Urothelium cell line (cell line): ENCODE measurements at regions not wholly inside any gene's neighbourhood (a gene's known extent, or its start where the extent isn't known, plus 50 kb on each side); places are given as distances from the start of the nearest gene placed in this dataset.
"Not testable (repeated sequence)": the region's sequence is repeated elsewhere in the genome, so short reads cannot be mapped to it uniquely, and the experiment has no call there.

Experiments
- DNase-seq: peaks from one replicate; pipeline ENCODE4 v3.0.0; 2011; ENCODE audit warnings: low spot score, mixed read lengths
- FAIRE-seq: peaks from 2 replicates; lab custom pipeline; 2011; peaks lifted over from hg19 to GRCh38; lab: Jason Lieb, UNC

- FAIRE-seq = no peak
Measured at GRCh38 chr18:56489893-56490292, 148.5 kb downstream of the TXNL1 start.

DNA sequence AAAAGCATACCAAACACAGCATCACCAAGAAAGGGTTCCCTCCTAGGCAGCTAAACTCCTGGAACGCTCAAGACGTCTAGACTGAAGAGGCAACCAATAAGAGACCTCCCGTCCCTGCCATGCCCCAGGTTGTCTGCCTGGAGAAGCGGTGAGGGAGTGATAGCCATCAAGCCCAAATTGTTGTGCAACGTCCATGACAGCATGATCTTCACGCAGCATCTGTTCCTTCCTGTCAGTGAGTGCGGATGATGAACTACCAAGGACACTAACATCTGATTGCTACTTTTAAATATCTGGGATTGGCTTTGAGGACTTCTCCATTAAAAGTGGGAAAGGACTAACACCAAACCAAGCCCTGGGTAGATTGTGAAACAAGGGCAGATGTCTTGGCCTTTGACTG, 149.7 kb downstream of the TXNL1 start:
- FAIRE-seq (no peak), DNase-seq (no peak)

More at GRCh38 chr18:56489893-56490292, 148.5 kb downstream of the TXNL1 start:
- DNase-seq = no peak

GRCh38 chr18:56487801-56488200, 150.6 kb downstream of the TXNL1 start:
- no peak for FAIRE-seq

GRCh38 chr18:56483386-56483785, 155.0 kb downstream of the TXNL1 start:
- DNase-seq (no peak), FAIRE-seq (no peak)

More at GRCh38 chr18:56487801-56488200, 150.6 kb downstream of the TXNL1 start:
- no peak for DNase-seq

DNA sequence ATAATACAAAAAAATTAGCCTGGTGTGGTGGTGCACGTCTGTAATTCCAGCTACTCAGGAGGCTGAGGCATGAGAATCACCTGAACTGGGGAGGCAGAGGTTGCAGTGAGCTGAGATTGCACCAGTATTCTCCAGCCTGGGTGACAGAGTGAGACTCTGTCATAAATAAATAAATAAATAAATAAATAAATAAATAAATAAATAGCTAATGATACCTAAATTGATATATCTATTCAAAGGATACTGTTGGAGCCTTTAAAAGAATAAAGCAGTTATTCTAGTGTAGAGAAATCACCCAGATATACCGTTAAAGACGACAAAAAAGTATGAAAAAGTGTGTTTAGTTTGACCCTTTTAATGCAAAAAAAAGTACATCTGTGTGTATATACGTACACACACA, 155.6 kb downstream of the TXNL1 start:
- not testable (repeated sequence) for DNase-seq, FAIRE-seq

DNA sequence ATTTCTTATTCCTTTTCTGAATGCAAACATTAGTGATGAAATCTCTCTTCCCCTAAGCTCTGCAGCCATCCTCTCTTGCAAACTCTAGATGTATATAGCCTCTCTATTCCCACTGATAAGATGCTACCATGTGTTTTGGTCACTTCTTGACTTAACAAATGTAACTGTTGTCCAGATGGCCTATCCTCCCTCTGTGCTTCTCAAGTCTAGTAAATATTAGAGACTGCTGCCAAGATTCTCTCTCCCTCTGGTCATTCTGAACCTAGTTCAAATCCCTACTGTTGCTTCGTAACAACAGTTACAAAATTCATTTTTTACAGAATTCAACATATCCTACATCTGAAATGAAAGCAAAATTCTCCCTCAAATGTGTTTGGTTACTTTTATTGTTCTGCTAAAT, 156.6 kb downstream of the TXNL1 start:
- DNase-seq = no peak
- no peak for FAIRE-seq

DNA sequence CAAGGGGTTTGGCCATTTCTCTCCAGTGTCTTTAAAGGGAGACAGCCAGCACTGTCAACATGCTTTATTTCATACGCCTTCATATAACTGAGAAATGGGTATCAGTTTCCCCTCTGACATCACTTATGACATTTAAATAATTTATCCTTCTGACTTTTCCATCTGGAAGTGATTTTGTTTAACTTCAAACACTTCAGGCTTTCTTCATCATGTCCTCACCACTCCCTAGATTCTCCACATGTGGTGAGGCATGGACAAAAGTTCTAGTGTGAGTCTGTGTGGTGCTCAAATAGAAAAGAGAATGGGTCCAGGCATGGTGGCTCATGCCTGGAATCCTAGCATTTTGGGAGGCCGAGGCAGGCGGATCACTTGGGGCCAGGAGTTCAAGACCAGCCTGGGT, 158.6 kb downstream of the TXNL1 start:
- no peak for DNase-seq
- FAIRE-seq = no peak

DNA sequence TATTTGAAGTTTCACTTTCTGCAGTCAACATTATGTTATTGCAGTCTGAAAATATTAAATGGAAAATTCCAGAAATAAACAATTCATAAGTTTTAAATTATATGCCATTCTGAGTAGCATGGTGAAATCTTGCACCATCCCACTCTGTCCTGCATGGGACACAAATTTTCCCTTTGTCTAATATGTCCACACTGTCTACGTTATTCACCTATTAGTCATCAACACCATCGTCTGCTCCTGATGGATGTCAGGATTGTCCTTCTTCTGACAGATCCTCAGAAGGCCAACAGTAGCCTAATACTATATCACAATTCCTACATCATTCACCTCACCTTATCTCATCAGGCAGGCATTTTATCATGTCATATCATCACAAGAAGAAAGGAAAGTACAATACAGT, 163.1 kb downstream of the TXNL1 start:
- peak; percentile 18 for DNase-seq
- no peak for FAIRE-seq

DNA sequence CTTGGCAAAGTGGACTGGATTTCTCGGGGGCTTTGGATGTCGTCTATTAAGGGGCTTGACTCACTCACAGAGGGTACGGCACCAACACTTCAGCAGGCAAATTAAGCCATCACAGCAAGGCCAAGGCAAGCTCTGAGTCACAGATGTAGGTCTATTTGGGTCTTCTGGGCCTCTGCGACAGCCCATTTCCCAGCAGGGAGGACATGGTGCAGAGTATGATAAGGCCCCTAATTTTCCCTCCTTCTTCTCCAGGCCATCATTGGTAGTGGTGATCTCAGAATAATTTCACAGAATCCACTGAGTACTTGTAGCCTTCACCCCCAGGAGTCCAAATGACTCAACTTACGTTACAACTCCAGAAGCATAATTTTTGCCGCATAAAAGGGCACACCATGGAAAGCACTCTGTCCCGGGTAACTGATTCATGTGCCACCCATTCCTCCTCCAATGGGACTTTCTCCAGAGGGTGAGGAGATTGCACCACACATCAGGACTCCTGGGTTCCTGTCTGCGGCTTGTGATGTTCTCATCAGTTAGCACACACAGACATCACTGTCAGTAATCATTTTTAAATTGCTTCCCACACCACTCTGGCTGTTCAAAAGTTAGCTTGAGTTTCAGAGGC, 164.9 kb downstream of the TXNL1 start:
- no peak for FAIRE-seq
- DNase-seq = no peak

DNA sequence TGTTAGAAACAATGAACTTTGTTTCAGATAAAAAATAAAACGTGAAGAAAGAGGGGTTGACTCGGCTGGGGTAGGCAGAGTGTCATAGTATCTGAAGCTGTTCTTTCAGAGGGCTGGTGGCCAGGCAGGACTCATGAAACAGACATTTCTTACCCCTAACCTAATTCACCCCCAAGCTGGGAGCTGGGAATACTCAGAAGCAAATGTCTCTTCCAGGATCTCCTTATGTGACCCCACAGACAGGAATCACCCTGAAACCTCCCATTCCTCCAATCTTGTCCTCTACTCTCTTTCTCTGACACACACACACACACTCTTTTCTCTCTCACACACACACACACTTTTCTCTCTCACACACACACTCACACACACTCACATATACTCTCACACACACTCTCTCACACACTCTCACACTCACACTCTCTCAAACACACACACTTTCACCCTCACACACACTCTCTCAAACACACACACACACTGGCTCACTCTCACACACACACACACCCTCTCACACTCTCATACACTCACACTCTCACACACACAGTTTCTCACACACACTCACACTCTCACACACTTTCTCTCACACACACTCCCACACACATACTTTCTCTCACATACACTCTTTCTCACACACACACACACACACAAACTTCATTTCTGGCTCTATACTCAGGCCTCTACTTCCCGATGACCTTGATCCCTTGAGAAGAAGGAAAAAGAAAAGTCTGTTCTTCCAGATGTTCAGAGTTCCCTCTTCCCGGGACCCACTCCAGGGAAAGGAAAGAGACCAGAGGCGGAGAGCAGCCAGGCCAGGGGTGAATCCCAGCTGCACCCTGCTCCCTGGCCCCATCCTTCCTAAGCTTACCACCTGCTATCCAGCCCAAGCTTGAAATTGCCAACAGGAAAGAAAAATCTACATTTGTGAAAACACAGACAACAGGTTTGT, 167.7 kb downstream of the TXNL1 start:
- FAIRE-seq = no peak
- no peak for DNase-seq

GRCh38 chr18:56469582-56469981, 168.8 kb downstream of the TXNL1 start:
- DNase-seq = no peak
- no peak for FAIRE-seq

- FAIRE-seq = no peak
Measured at GRCh38 chr18:56468396-56468795, 170.0 kb downstream of the TXNL1 start.

DNA sequence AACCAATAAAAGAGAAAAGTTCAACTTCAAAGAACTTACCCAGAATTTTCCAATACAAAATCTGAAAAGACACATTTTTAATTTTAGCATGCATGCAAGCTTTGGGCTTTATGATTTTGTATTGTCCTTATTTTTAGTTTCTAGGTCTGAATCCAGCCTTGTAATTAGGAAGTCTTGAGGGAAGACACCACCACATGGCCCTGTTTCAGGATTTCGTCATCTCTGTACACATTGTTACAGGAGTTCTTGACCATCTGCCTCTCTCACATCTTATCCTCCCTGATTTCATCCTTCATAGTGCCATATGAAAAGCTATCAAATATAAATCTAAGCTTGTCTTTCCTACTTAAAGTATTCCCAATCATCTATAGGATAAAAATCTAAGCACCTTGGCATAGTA, 176.1 kb downstream of the TXNL1 start:
- DNase-seq (no peak), FAIRE-seq (no peak)

More at GRCh38 chr18:56468396-56468795, 170.0 kb downstream of the TXNL1 start:
- no peak for DNase-seq

DNA sequence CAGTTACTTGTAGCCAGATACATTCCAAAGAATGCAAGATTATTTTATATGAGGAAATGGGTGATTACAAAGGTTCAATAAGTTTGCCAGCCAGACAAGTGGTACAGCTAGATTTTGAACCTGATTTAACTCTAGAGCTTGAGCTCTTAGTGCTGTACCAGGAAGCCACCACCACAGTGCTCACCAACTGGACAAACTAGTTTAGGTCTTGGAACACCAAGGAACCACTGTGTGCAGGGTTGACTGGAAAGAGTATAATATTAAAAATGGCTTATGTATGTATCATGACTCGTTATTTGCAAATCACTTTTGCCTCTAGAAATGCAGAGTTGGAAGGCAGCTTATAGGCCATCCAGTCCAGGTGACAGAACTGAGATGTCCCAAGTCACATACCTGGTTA, 177.2 kb downstream of the TXNL1 start:
- no peak for DNase-seq
- no peak for FAIRE-seq

DNA sequence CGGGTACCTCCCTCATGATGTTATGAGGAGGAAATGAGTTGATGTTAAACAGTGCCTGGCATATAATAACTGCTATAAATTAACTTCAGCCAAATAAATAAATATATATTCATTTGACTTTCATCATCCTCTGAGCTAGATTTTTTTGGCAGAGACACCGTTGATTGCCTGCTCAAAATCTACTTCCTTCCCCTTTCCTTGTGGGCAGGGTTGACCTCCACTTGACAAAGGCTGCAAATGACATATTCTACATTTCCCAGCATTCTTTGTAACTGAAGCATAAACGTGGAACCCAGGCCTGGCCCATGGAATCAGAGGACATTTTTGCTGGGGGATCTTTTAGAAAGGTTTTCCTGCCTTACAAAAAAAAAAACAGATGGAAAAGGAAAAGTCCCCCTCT, 177.8 kb downstream of the TXNL1 start:
- DNase-seq (no peak), FAIRE-seq (no peak)

DNA sequence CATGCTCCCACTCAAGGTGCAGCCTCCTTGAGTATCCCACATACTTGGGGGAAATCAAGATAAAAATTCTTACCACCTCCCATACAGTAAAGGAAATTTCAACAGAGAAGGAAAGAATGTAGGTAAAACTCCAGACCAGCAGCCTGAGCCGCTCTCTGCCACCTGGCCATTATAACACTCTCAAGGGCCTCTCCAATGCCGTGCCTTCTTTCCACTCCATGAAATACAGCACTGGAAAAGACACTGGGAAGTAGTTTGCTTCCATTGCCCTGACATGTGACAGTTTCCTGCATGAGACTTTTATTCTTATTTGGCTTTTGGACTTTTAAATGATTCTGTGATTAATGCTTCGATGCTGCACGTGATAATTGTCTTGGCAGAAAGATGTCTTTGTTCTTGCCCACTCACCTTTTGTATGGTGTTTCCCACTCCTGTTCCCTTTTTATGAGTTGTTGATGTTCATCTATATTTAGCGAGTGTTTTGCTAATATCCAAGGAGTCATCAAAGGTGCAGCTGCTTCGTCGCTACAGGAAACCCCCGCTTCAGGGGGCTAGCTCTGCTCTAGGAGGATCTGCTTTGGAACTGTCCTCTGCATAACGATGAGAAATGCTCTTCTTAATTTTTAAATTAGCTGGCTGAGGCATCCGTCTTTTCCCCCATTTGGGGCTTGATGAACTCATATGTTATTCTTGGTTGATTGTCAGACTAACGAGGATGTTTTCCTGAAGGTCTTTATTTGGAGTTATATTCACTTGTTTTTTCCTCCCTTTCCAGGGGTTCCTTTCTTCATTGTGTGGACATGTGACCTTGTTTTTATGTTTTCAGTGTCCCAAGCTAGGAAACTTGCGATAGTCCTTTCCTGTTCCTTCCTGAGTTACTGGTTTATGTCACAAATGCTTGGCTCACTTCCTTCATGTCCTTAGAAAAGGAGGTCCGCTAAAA, 179.4 kb downstream of the TXNL1 start:
- FAIRE-seq (no peak), DNase-seq (no peak)

DNA sequence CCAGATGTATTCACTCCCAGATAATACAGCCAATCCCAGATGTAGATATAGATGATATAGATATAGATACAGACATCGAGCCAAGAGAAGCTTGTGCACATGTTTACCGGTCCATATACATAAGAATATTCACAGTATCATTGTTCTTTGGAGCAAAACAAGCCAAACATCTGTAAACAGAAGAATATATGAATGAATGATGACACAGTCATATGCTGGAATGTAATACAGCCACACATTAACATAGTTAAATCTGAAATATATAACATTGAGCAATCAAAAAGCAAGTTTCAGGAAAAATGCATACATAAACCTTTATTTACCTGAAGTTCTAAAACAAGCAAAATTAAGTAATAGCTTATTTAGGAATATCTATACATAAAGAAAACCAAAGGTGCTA, 182.5 kb downstream of the TXNL1 start:
- DNase-seq = no peak

DNA sequence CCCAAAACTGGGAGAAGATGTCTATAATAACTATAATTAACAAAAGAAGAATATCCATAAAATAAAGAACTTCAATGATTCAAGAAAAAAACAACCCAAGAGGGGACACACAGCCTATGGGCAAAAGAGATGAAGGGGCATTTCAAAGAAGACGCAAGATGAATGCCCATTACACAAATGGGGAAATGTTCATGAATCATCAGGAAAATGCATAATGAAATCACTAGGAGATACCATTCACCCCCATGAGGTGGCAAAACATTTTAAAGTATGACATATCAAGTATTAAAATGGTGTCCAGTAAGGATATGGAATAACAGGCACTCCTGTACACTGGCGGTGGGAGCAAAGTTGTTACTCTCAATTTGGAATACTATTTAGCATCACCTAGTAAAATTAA, 183.3 kb downstream of the TXNL1 start:
- no peak for DNase-seq
- no peak for FAIRE-seq

More for the DNA sequence above, 182.5 kb downstream of the TXNL1 start:
- no peak for FAIRE-seq

DNA sequence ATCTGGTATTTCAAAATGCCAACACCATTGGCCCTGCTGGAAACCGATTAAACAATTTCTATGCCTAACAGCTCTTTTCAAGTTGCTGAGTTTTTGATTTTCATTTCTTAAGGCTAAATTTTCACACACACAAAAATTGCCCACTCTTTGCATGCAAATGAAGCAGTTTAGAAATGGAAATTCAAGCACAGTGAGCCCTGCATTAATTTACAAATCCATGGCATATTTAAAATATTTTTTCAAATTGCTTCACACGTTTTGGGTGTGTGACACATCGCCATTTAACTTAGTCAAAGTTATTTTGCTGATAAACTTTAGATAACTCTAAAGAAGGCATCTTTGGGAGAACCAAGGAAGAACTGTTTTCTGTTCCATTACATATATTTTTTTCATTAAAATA, 184.8 kb downstream of the TXNL1 start:
- no peak for DNase-seq
- no peak for FAIRE-seq

DNA sequence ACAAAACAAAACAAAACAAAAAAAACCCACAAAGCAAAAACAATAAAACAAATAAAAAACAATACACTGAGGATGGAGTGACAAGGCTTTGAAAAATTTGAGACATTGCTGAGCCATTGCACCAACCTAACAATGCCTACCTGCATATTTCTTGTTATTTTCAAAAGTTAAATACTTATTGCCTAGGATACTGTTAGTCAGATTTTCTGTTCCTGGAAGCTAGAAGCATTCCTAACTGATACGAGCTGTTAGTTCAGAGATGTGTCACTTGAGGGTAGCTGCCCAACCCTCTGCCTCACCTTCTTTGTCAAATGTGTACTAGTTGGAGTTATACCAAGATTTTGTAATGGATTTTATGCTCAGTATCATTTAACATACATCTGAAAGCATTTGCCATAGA, 187.2 kb downstream of the TXNL1 start:
- FAIRE-seq (no peak), DNase-seq (no peak)

DNA sequence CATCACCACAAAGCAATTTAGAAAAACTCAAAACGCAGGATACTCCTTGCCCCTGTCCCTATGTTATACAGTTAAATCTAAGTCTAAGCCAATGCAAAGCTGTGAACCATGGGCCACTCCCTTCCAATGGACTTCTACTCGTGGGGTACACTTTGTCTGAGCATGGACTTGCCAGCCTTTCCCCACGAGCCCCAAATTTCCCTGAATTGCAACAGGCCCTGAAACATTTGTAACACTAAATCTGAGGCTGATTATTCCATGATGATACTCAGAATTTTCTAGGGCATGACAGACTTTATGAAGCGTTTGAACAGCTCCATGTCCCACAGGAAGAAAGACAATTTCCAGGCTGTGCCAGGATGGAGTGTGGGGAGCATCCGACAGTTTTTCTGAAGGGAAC, 189.6 kb downstream of the TXNL1 start:
- no peak for DNase-seq
- no peak for FAIRE-seq
